Transverse colon (tissue), 4 donors: ENCODE measurements at regions not wholly inside any gene's neighbourhood (a gene's known extent, or its start where the extent isn't known, plus 50 kb on each side); places are given as distances from the start of the nearest gene placed in this dataset.

Source experiments
- DNase-seq: peaks from one replicate; pipeline ENCODE4 v3.0.0-alpha.2; 2019
- H3K27ac ChIP-seq, 4 donors: fragments of 200-600 bp; sonication (generic); 2 replicates each; pipeline ENCODE4 v1.5.1; 2016 to 2018; ENCODE audit warnings: inconsistent platforms in 4 of 4
- H3K27me3 ChIP-seq: fragments of 200-600 bp; sonication (generic); 2 replicates; pipeline ENCODE4 v1.5.1; 2017; ENCODE audit warnings: inconsistent platforms
- H3K36me3 ChIP-seq, 4 donors: fragments of 200-600 bp; sonication (generic); 2 replicates each; pipeline ENCODE4 v1.5.1; 2017 to 2019; ENCODE audit warnings: inconsistent platforms in 4 of 4
- H3K4me1 ChIP-seq, 4 donors: fragments of 200-600 bp; sonication (generic); 2 replicates each; pipeline ENCODE4 v1.5.1; 2017 to 2020; ENCODE audit warnings: inconsistent platforms in 4 of 4
- H3K4me3 ChIP-seq, 4 donors: fragments of 200-600 bp; sonication (generic); 1 replicate in 1 of 4; 2 replicates in 3 of 4; pipeline versions ENCODE4 v1.5.1 to v1.6.1; 2017 to 2019; ENCODE audit warnings: inconsistent platforms in 4 of 4
- H3K9me3 ChIP-seq, 2 donors: fragments of 200-600 bp; sonication (generic); 2 replicates each; pipeline ENCODE4 v1.5.1; 2017 to 2019; ENCODE audit warnings: inconsistent platforms in 2 of 2
- CTCF ChIP-seq, 5 experiments: fragments of 200-600 bp in 3 of 5; fragments of 450-650 bp in 2 of 5; sonication (generic) in 3 of 5; IDR thresholded peaks; 1 replicate in 2 of 5; 2 replicates in 3 of 5; pipeline ENCODE4 v1.5.1; 2016 to 2017; ENCODE audit warnings: antibody characterized with exemption in 5 of 5, inconsistent platforms in 3 of 5, mild to moderate bottlenecking in 2 of 5, moderate library complexity in 1 of 5
- EP300 ChIP-seq: sonication (generic); formaldehyde crosslinking; IDR thresholded peaks from one replicate; pipeline ENCODE4 v1.6.1; 2017; ENCODE audit warnings: antibody characterized with exemption, low read depth
- POLR2A ChIP-seq: fragments of 450-650 bp; IDR thresholded peaks from one replicate; pipeline ENCODE4 v1.6.1; 2016; ENCODE audit warnings: antibody characterized with exemption, mild to moderate bottlenecking, moderate library complexity
- POLR2AphosphoS5 ChIP-seq, 3 donors: sonication (generic); formaldehyde crosslinking; IDR thresholded peaks; one replicate each; pipeline ENCODE4 v1.6.1; 2016; ENCODE audit warnings: antibody characterized with exemption in 3 of 3
- WGBS, 2 donors: methylation state at CpG; one replicate each; pipeline ENCODE4 v1.1.5; 2018; ENCODE audit warnings: low coverage in 1 of 2; 5-methylcytosine and 5-hydroxymethylcytosine counted together
- in situ Hi-C, 4 donors: fragments of 200-750 bp; cut with MboI; loops; one replicate each; pipeline versions ENCODE4 v1.15.0 to v1.15.1; 2017; ENCODE audit warnings: low sequenced_read_pairs in 3 of 4, low pct_ligation_motif_present in 1 of 4, low pct_unique_long_range_greater_than_20kb in 1 of 4
- intact Hi-C: fragments of 100-400 bp; cut with DNase I; formaldehyde crosslinking; loops from one replicate; pipeline ENCODE4 v1.15.1; 2023; ENCODE audit warnings: low total_unique reads

DNA sequence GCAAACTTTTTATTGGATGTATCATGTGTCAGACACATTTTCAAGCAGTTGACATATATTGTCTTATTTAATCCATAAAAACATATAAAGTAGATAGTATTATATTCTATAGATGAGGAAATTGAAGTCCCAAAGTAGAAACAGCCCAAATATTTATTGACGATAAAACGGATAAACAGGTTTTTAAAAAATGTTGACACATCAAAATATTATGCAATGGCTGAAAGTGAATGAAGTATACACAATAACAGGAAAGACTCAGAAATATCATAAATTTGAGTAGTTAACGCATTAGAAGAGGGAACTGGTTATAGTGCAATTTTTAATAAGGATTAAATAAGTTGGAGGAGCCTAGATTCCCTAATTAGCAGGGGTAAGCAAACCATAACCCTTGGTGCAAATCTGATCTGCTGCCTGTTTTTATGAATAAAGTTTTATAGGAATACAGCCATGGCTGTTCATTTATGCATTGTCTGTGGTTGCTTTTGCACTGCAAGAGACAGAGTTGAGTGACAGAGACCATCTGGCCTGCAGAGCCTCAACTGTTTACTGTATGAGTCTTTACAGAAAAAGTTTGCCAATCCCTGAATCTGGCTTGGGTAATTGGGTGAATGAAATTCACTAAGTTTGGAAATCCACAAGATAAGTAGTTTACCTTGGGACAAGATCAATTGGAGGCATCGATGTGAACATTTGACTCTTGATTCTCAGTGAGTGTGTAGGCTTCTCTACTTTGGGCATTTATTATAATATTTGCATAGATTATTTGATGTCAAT is 50.6 kb upstream of the EXOC2 start:
- H3K27ac ChIP-seq, result no peak overlapping the region
- intact Hi-C loops (no loop called here), in situ Hi-C loops (no loop called here)
- no peaks in the 10 kb centered on the region for H3K36me3 ChIP-seq
- 66 to 70% methylated on average over 4 of the region's 4 CpGs for WGBS, 2 donors
- H3K4me3 ChIP-seq, result no peak overlapping the region
- H3K9me3 ChIP-seq, result no peaks in the 10 kb centered on the region
- DNase-seq, result no peak
- no peak for TF ChIP-seq POLR2AphosphoS5 (IDR thresholded peaks at IDR 0.05)
- no peak for TF ChIP-seq EP300
- TF ChIP-seq CTCF (IDR thresholded peaks at IDR 0.05), result no peak
- no peak for TF ChIP-seq POLR2A
- no peaks in the 10 kb centered on the region for H3K27me3 ChIP-seq
- H3K4me1 ChIP-seq, result no peaks in the 10 kb centered on the region
